Mesenchymal stem cell (in vitro differentiated cells and primary cell): ENCODE measurements at regions not wholly inside any gene's neighbourhood (a gene's known extent, or its start where the extent isn't known, plus 50 kb on each side); places are given as distances from the start of the nearest gene placed in this dataset.

Experiments
- DNase-seq: peaks from one replicate; pipeline ENCODE4 v3.0.0-alpha.2; 2013
- H2AFZ ChIP-seq: one replicate; pipeline ENCODE4 v1.6.1; 2013; ENCODE audit warnings: low read depth, mild to moderate bottlenecking, control low read depth, inconsistent platforms, low read length, moderate library complexity
- H2AK5ac ChIP-seq: 2 replicates; pipeline ENCODE4 v1.6.1; 2013; ENCODE audit warnings: low read length, moderate library complexity, mild to moderate bottlenecking, inconsistent platforms; ENCODE audit not compliant: severe bottlenecking
- H2BK120ac ChIP-seq: one replicate; pipeline ENCODE4 v1.6.1; 2013; ENCODE audit warnings: low read depth, mild to moderate bottlenecking, inconsistent platforms, low read length, moderate library complexity
- H2BK12ac ChIP-seq, 2 experiments: one replicate each; pipeline ENCODE4 v1.6.1; 2013; ENCODE audit warnings: inconsistent platforms in 2 of 2, low read length in 2 of 2, mild to moderate bottlenecking in 2 of 2, moderate library complexity in 2 of 2, control low read depth in 1 of 2
- H2BK15ac ChIP-seq: one replicate; pipeline ENCODE4 v1.6.1; 2013; ENCODE audit warnings: mild to moderate bottlenecking, low read depth, inconsistent platforms; ENCODE audit not compliant: poor library complexity, severe bottlenecking
- H2BK5ac ChIP-seq: 2 replicates; pipeline ENCODE4 v1.6.1; 2013; ENCODE audit warnings: low read depth, mild to moderate bottlenecking, low read length, control low read depth, inconsistent platforms; ENCODE audit not compliant: poor library complexity, severe bottlenecking
- H3K14ac ChIP-seq, 2 experiments: one replicate each; pipeline ENCODE4 v1.6.1; 2013; ENCODE audit warnings: inconsistent platforms in 2 of 2, low read length in 2 of 2, control low read depth in 1 of 2, mild to moderate bottlenecking in 1 of 2, moderate library complexity in 1 of 2
- H3K18ac ChIP-seq, 2 experiments: one replicate each; pipeline ENCODE4 v1.6.1; 2013; ENCODE audit warnings: inconsistent platforms in 2 of 2, low read length in 2 of 2, control low read depth in 1 of 2, low read depth in 1 of 2, mild to moderate bottlenecking in 1 of 2
- H3K23ac ChIP-seq, 2 experiments: one replicate each; pipeline ENCODE4 v1.6.1; 2013; ENCODE audit warnings: inconsistent platforms in 2 of 2, low read length in 2 of 2, mild to moderate bottlenecking in 2 of 2, moderate library complexity in 2 of 2, control low read depth in 1 of 2
- H3K27ac ChIP-seq: 2 replicates; pipeline ENCODE4 v1.5.1; 2013; ENCODE audit warnings: mild to moderate bottlenecking, moderate library complexity, low read length, control low read depth, inconsistent platforms; ENCODE audit not compliant: poor library complexity, severe bottlenecking
- H3K27me3 ChIP-seq, 2 experiments: 2 replicates each; pipeline versions ENCODE4 v1.6.1 to v1.7.0; 2013; ENCODE audit warnings: low read length in 2 of 2, mild to moderate bottlenecking in 2 of 2, moderate library complexity in 2 of 2, control low read depth in 1 of 2, inconsistent platforms in 1 of 2; ENCODE audit not compliant: control insufficient read depth in 1 of 2, insufficient read depth in 1 of 2
- H3K36me3 ChIP-seq, 2 experiments: 2 replicates each; pipeline versions ENCODE4 v1.6.1 to v1.7.0; 2013; ENCODE audit warnings: low read length in 2 of 2, control low read depth in 1 of 2, inconsistent platforms in 1 of 2, low read depth in 1 of 2, mild to moderate bottlenecking in 1 of 2; ENCODE audit not compliant: insufficient read depth in 2 of 2, control insufficient read depth in 1 of 2
- H3K4ac ChIP-seq, 2 experiments: one replicate each; pipeline ENCODE4 v1.6.1; 2013; ENCODE audit warnings: inconsistent platforms in 2 of 2, low read length in 2 of 2, mild to moderate bottlenecking in 2 of 2, moderate library complexity in 2 of 2, control low read depth in 1 of 2, low read depth in 1 of 2
- H3K4me1 ChIP-seq: 2 replicates; pipeline ENCODE4 v1.6.1; 2013; ENCODE audit warnings: low read depth, low read length, control low read depth; ENCODE audit not compliant: control insufficient read depth, insufficient read depth
- H3K4me2 ChIP-seq: 2 replicates; pipeline ENCODE4 v1.6.1; 2013; ENCODE audit warnings: low read length, mild to moderate bottlenecking, inconsistent platforms; ENCODE audit not compliant: poor library complexity, severe bottlenecking
- H3K4me3 ChIP-seq, 2 experiments: 2 replicates each; pipeline versions ENCODE4 v1.5.1 to v1.7.0; 2013; ENCODE audit warnings: low read length in 2 of 2, mild to moderate bottlenecking in 2 of 2, control low read depth in 1 of 2, low read depth in 1 of 2; ENCODE audit not compliant: insufficient read depth in 1 of 2
- H3K79me1 ChIP-seq: replicated peaks from 2 replicates; pipeline ENCODE4 v1.6.1; 2013; ENCODE audit warnings: mild to moderate bottlenecking, control low read depth, low read length, inconsistent platforms; ENCODE audit not compliant: poor library complexity, severe bottlenecking
- H3K9ac ChIP-seq: 2 replicates; pipeline ENCODE4 v1.7.0; 2013; ENCODE audit warnings: mild to moderate bottlenecking, low read length, moderate library complexity
- H3K9me3 ChIP-seq: 2 replicates; pipeline ENCODE4 v1.7.0; 2013; ENCODE audit warnings: mild to moderate bottlenecking, low read length; ENCODE audit not compliant: control insufficient read depth
- H4K8ac ChIP-seq: one replicate; pipeline ENCODE4 v1.6.1; 2013; ENCODE audit warnings: inconsistent platforms, mild to moderate bottlenecking, low read length, moderate library complexity
- H4K91ac ChIP-seq: one replicate; pipeline ENCODE4 v1.6.1; 2013; ENCODE audit warnings: mild to moderate bottlenecking, low read length, inconsistent platforms
- WGBS: methylation state at CpG from one replicate; pipeline ENCODE4 v1.1.7; 2013; ENCODE audit warnings: mixed read lengths; 5-methylcytosine and 5-hydroxymethylcytosine counted together

DNA sequence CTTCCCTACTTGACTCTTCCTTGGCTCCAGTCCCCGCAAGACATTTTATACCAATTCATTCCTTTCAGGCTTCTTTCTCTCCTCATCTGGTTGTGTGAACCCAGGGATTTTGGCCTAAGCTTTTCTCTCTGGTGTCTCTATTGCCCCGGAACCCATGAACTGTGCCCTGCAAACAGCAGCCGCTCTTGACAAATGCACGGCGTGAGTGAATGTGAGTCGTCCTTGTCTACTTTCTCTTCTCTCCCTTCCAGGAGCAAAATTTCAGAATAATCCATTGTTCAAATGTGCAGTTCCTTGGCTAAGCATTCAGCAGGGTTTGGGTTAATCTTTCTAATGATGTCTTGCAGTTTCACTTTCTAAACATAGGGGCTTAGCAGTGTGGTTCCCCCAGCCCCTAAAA lies 250.4 kb upstream of the IRX4 start:
- H3K4ac ChIP-seq = no peak overlapping the region
- 68% methylated on average over 6 of the region's 6 CpGs for WGBS
- H2BK5ac ChIP-seq = no peak overlapping the region
- no peak overlapping the region for H4K91ac ChIP-seq
- H2AFZ ChIP-seq = no peak overlapping the region
- peaks cover 0 to 16% of the 10 kb centered on the region in 2 experiments for H3K27me3 ChIP-seq
- H3K9ac ChIP-seq = no peak overlapping the region
- H3K23ac ChIP-seq = no peak overlapping the region
- no peak overlapping the region for H3K4me3 ChIP-seq
- DNase-seq = no peak
- H2BK15ac ChIP-seq = no peak overlapping the region
- H3K14ac ChIP-seq = no peak overlapping the region
- H2BK120ac ChIP-seq = no peak overlapping the region
- no peaks in the 10 kb centered on the region for H3K79me1 ChIP-seq
- H4K8ac ChIP-seq = no peak overlapping the region
- H3K4me2 ChIP-seq = no peak overlapping the region
- H3K4me1 ChIP-seq = peaks cover 9% of the 10 kb centered on the region
- H2AK5ac ChIP-seq = no peak overlapping the region
- H3K18ac ChIP-seq = no peak overlapping the region
- no peaks in the 10 kb centered on the region for H3K36me3 ChIP-seq
- no peak overlapping the region for H2BK12ac ChIP-seq
- no peak overlapping the region for H3K27ac ChIP-seq
- no peaks in the 10 kb centered on the region for H3K9me3 ChIP-seq

DNA sequence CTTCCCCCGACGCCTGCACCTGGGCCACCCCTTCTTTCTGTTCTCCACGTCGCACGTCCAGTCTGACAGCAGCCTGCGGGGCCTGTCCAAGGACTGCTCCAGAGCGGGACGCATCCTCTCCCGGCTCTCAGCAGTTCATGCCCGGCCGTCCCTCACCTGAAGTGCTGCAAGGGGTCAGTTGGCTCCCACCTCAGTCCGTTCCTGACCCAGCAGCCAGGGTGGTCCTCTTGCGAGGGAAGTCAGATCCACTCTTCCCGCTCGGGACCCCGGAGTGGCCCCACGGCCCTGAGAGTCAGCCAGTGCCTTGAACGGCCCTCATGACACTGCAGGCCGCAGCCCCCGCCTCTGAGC lies 249.7 kb upstream of the IRX4 start:
- H3K79me1 ChIP-seq = no peaks in the 10 kb centered on the region
- H3K27ac ChIP-seq = no peak overlapping the region
- no peak overlapping the region for H2AK5ac ChIP-seq
- 90% methylated on average over 20 of the region's 20 CpGs for WGBS
- no peak overlapping the region for H3K18ac ChIP-seq
- no peak overlapping the region for H3K9ac ChIP-seq
- H3K9me3 ChIP-seq = no peaks in the 10 kb centered on the region
- H3K23ac ChIP-seq = no peak overlapping the region
- H2BK12ac ChIP-seq = no peak overlapping the region
- no peak overlapping the region for H4K91ac ChIP-seq
- H3K14ac ChIP-seq = no peak overlapping the region
- DNase-seq = no peak
- no peak overlapping the region for H3K4me3 ChIP-seq
- no peak overlapping the region for H2BK15ac ChIP-seq
- H3K4me2 ChIP-seq = no peak overlapping the region
- no peak overlapping the region for H2AFZ ChIP-seq
- no peak overlapping the region for H2BK120ac ChIP-seq
- peaks cover 0 to 16% of the 10 kb centered on the region in 2 experiments for H3K27me3 ChIP-seq
- peaks cover 9% of the 10 kb centered on the region for H3K4me1 ChIP-seq
- H3K36me3 ChIP-seq = no peaks in the 10 kb centered on the region
- no peak overlapping the region for H4K8ac ChIP-seq
- no peak overlapping the region for H2BK5ac ChIP-seq
- H3K4ac ChIP-seq = no peak overlapping the region

DNA sequence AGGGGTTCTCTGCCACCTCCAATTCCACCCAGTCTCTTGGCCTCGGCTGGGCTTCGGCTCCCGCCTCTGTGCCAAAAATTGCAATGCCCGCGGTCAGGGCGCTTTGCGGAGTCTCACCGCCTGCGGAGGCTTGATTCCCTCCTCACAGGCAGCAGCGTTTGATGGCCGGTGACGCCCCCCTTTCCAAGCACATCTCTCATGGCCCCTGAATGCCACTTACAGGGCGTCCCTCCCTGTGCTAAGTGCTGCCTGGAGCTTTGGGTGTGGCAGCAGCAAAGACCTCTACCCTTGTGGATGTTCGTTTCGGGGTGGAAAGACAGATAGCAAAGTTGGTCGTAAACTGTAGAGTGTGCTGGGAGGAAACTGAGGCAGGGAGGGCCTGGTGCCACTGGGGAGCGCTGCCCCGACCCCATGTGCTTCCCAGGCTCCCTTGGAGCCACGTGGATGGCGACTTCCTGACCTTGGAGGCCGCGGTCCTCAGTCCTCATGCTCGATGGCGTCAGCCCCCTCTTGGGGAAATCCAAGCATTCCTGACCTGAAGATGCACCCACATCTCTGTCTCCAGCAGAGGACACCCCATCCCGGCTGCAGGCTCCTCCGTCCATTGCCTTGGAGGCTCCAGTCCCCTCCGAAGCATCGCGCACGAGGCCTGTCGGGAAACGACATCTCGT lies 249.2 kb upstream of the IRX4 start:
- no peak overlapping the region for H3K14ac ChIP-seq
- no peak overlapping the region for H3K4me2 ChIP-seq
- no peak overlapping the region for H3K27ac ChIP-seq
- H4K91ac ChIP-seq = no peak overlapping the region
- no peaks in the 10 kb centered on the region for H3K9me3 ChIP-seq
- no peak overlapping the region for H3K4ac ChIP-seq
- H3K4me1 ChIP-seq = peaks cover 9% of the 10 kb centered on the region
- H3K36me3 ChIP-seq = no peaks in the 10 kb centered on the region
- H3K18ac ChIP-seq = no peak overlapping the region
- H2BK5ac ChIP-seq = no peak overlapping the region
- no peak overlapping the region for H2BK12ac ChIP-seq
- no peak overlapping the region for H2BK15ac ChIP-seq
- DNase-seq = no peak
- H3K4me3 ChIP-seq = no peak overlapping the region
- WGBS = 93% methylated on average over 33 of the region's 33 CpGs
- no peak overlapping the region for H3K23ac ChIP-seq
- H3K27me3 ChIP-seq = peaks cover 0 to 16% of the 10 kb centered on the region in 2 experiments
- no peak overlapping the region for H2BK120ac ChIP-seq
- no peaks in the 10 kb centered on the region for H3K79me1 ChIP-seq
- H2AFZ ChIP-seq = no peak overlapping the region
- H4K8ac ChIP-seq = no peak overlapping the region
- no peak overlapping the region for H3K9ac ChIP-seq
- H2AK5ac ChIP-seq = no peak overlapping the region

DNA sequence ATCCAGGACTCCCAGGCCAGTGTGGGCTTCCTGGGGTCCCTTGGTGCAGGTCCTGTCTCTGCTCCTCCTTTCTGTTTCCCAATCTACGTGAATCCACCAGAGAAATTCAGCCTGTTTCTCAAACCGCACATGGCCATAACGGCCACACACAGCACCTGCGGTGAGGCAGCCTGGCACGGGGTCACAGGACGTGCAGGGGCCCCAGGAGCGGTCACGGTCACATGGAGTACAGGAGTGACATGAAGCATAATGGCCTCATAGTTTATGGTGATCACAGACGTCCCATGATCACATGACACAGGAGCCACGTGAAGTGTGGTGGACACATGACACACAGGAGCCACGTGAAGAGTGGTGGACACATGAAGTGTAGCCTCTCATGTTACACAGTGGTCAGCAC lies 248.5 kb upstream of the IRX4 start:
- Histone ChIP-seq H3K14ac (no peak overlapping the region), H3K4me3 (no peak overlapping the region), H3K4me1 (peaks cover 6% of the 10 kb centered on the region), H3K9me3 (no peaks in the 10 kb centered on the region), H3K27me3 (peaks cover 0 to 16% of the 10 kb centered on the region in 2 experiments), H3K4me2 (no peak overlapping the region), H2BK15ac (no peak overlapping the region), H3K4ac (no peak overlapping the region), H2BK12ac (no peak overlapping the region), H3K27ac (no peak overlapping the region), H3K18ac (no peak overlapping the region), H2BK5ac (no peak overlapping the region), H2BK120ac (no peak overlapping the region), H3K9ac (no peak overlapping the region), H2AK5ac (no peak overlapping the region), H4K8ac (no peak overlapping the region), H4K91ac (no peak overlapping the region), H3K23ac (no peak overlapping the region), H3K79me1 (no peaks in the 10 kb centered on the region), H3K36me3 (no peaks in the 10 kb centered on the region), H2AFZ (no peak overlapping the region)
- 88% methylated on average over 11 of the region's 11 CpGs for WGBS
- DNase-seq = no peak
